Pancreas (tissue), 10 donors: ENCODE measurements at regions not wholly inside any gene's neighbourhood (a gene's known extent, or its start where the extent isn't known, plus 50 kb on each side); places are given as distances from the start of the nearest gene placed in this dataset.
A peak's percentile ranks its signal among the peaks of the same experiment; 100 is the strongest.

ENCODE experiments used
- ATAC-seq, 4 donors: fragments of 200-7000 bp; cut with Tn5 transposase; one replicate each; pipeline versions ENCODE4 v1.8.0 to v1.9.1; 2020; ENCODE audit warnings: mild to moderate bottlenecking in 4 of 4, moderate library complexity in 4 of 4
- DNase-seq, 6 donors: peaks; one replicate each; pipeline ENCODE4 v3.0.0-alpha.2; 2020
- FAIRE-seq: peaks from 2 replicates; lab custom pipeline; 2012; peaks lifted over from hg19 to GRCh38; lab: Jason Lieb, UNC
- H3K27ac ChIP-seq, 4 donors: fragments of 200-600 bp; sonication (generic); 1 replicate in 3 of 4; 2 replicates in 1 of 4; pipeline versions ENCODE4 v1.5.0 to v1.8.0; 2020
- H3K27me3 ChIP-seq, 4 donors: fragments of 200-600 bp; one replicate each; pipeline ENCODE4 v1.8.0; 2021
- H3K36me3 ChIP-seq, 3 donors: fragments of 200-600 bp; sonication (generic) in 1 of 3; one replicate each; pipeline versions ENCODE4 v1.5.0 to v1.8.0; 2020 to 2021
- H3K4me1 ChIP-seq, 3 donors: fragments of 200-600 bp; one replicate each; pipeline ENCODE4 v1.8.0; 2021
- H3K4me3 ChIP-seq, 4 donors: fragments of 200-600 bp; sonication (generic) in 2 of 4; one replicate each; pipeline versions ENCODE4 v1.5.0 to v1.8.0; 2020 to 2021
- H3K9me3 ChIP-seq, 4 donors: fragments of 200-600 bp; one replicate each; pipeline ENCODE4 v1.8.0; 2021
- CTCF ChIP-seq, 4 donors: fragments of 200-600 bp; sonication (generic) in 3 of 4; IDR thresholded peaks; one replicate each; pipeline versions ENCODE4 v1.5.0 to v1.8.0; 2021; ENCODE audit warnings: antibody characterized with exemption in 4 of 4
- WGBS, 2 donors: extraction: QIAGEN DNeasy Blood & Tissue Kit; methylation state at CpG; one replicate each; pipeline ENCODE4 v1.1.7; 2013; 5-methylcytosine and 5-hydroxymethylcytosine counted together
- intact Hi-C, 3 donors: fragments of 100-400 bp; cut with DNase I; formaldehyde crosslinking; loops; one replicate each; pipeline versions ENCODE4 v1.11.1 to v1.14.2; 2022
- donor health status: healthy with polysubstance abuse.
- donor health status: DM: no; HTN: no; CAD: no; lungs with moderate emphysema.
- donor health status: DM: no; HTN: no; CAD: no.
- donor health status: control.
- donor health status: control.
- donor health status: Bipolar disorder and iron deficiency.
- donor health status: DM: yes; HTN: yes; CAD: no.
- donor health status: DM: no; HTN: no; CAD: no.
- donor health status: DM: no; HTN: no; CAD: no.
- donor health status: DM: yes; HTN: yes; CAD: no.

GRCh38 chr3:103421460-103421859 is 986.6 kb downstream of the ZPLD1 start:
- H3K27ac ChIP-seq: no peak overlapping the region
- no peak for TF ChIP-seq CTCF (IDR thresholded peaks at IDR 0.05)
- FAIRE-seq: no peak
- no peak overlapping the region for H3K4me3 ChIP-seq
- no peaks in the 10 kb centered on the region for H3K36me3 ChIP-seq
- no peak for ATAC-seq
- no peak for DNase-seq
- H3K9me3 ChIP-seq: no peaks in the 10 kb centered on the region
- no peaks in the 10 kb centered on the region for H3K27me3 ChIP-seq
- 69 to 75% methylated on average over 3 of the region's 3 CpGs for WGBS, 2 donors
- H3K4me1 ChIP-seq: no peaks in the 10 kb centered on the region
- intact Hi-C loops: no loop called here

GRCh38 chr3:103437883-103438282 is 1003.1 kb downstream of the ZPLD1 start:
- no peaks in the 10 kb centered on the region for H3K9me3 ChIP-seq
- H3K27me3 ChIP-seq: no peaks in the 10 kb centered on the region
- TF ChIP-seq CTCF (IDR thresholded peaks at IDR 0.05): no peak
- intact Hi-C loops: no loop called here
- WGBS, 2 donors: 65 to 67% methylated on average over 4 of the region's 4 CpGs
- ATAC-seq (no peak), DNase-seq (no peak), FAIRE-seq (no peak)
- no peak overlapping the region for H3K27ac ChIP-seq
- no peaks in the 10 kb centered on the region for H3K4me1 ChIP-seq
- no peaks in the 10 kb centered on the region for H3K36me3 ChIP-seq
- no peak overlapping the region for H3K4me3 ChIP-seq

GRCh38 chr3:103440539-103441203 is 1005.9 kb downstream of the ZPLD1 start:
- no peak overlapping the region for H3K27ac ChIP-seq
- intact Hi-C loops: no loop called here
- ATAC-seq (no peak), FAIRE-seq (no peak), DNase-seq (no peak)
- peak in 2 of 4 donors; percentile 16 to 33 for TF ChIP-seq CTCF (IDR thresholded peaks at IDR 0.05)
- H3K9me3 ChIP-seq: no peaks in the 10 kb centered on the region
- no peaks in the 10 kb centered on the region for H3K36me3 ChIP-seq
- no peaks in the 10 kb centered on the region for H3K4me1 ChIP-seq
- WGBS, 2 donors: 43 to 51% methylated on average over 1 of the region's 1 CpG
- H3K4me3 ChIP-seq: no peak overlapping the region
- no peaks in the 10 kb centered on the region for H3K27me3 ChIP-seq

- H3K4me3 ChIP-seq: no peak overlapping the region
- intact Hi-C loops: no loop called here
- DNase-seq (no peak), ATAC-seq (no peak), FAIRE-seq (no peak)
- no peaks in the 10 kb centered on the region for H3K4me1 ChIP-seq
- no peaks in the 10 kb centered on the region for H3K9me3 ChIP-seq
- H3K27me3 ChIP-seq: no peaks in the 10 kb centered on the region
- TF ChIP-seq CTCF (IDR thresholded peaks at IDR 0.05): no peak
- WGBS, 2 donors: 63 to 67% methylated on average over 10 of the region's 10 CpGs
- no peaks in the 10 kb centered on the region for H3K36me3 ChIP-seq
- no peak overlapping the region for H3K27ac ChIP-seq
Measured at GRCh38 chr3:103446953-103447629, 1012.3 kb downstream of the ZPLD1 start.

GRCh38 chr3:103453152-103453551 is 1018.3 kb downstream of the ZPLD1 start:
- intact Hi-C loops: no loop called here

More at GRCh38 chr3:103453152-103453551, 1018.3 kb downstream of the ZPLD1 start:
- no peak for DNase-seq
- H3K36me3 ChIP-seq: no peaks in the 10 kb centered on the region
- ATAC-seq: no peak
- no peak overlapping the region for H3K4me3 ChIP-seq
- TF ChIP-seq CTCF (IDR thresholded peaks at IDR 0.05): no peak
- no peaks in the 10 kb centered on the region for H3K9me3 ChIP-seq
- WGBS, 2 donors: 50 to 73% methylated on average over 1 of the region's 1 CpG
- no peaks in the 10 kb centered on the region for H3K27me3 ChIP-seq
- no peak overlapping the region for H3K27ac ChIP-seq
- no peaks in the 10 kb centered on the region for H3K4me1 ChIP-seq
- FAIRE-seq: no peak
